ENCODE measurements at regions not wholly inside any gene's neighbourhood (a gene's known extent, or its start where the extent isn't known, plus 50 kb on each side); places are given as distances from the start of the nearest gene placed in this dataset.

- POLR2A ChIA-PET: no interaction called here
- no peak for DNase-seq
- Histone ChIP-seq H3K27me3 (replicated peaks in 2 of 5; ENCODE audit: control insufficient read depth in 4 of 5, insufficient read depth in 5 of 5, low read length in 4 of 5) (no peaks in the 10 kb centered on the region), H3K4me3 (ENCODE audit: control insufficient read depth in 1 of 7, extremely low read depth in 1 of 7, insufficient read depth in 4 of 7, low read depth in 2 of 7, low read length in 6 of 7) (no peak overlapping the region), H3K27ac (ENCODE audit: insufficient read depth in 1 of 2, low read depth in 1 of 2, low read length in 2 of 2, poor library complexity in 1 of 2, severe bottlenecking in 2 of 2) (no peak overlapping the region), H3K36me3 (ENCODE audit: control insufficient read depth in 4 of 4, insufficient read depth in 4 of 4, low read length in 3 of 4) (no peaks in the 10 kb centered on the region), H3K4me1 (ENCODE audit: control extremely low read depth in 1 of 4, control insufficient read depth in 4 of 4, insufficient read depth in 4 of 4, low read length in 3 of 4) (no peaks in the 10 kb centered on the region), H3K9me3 (ENCODE audit: control extremely low read depth in 1 of 5, control insufficient read depth in 4 of 5, insufficient read depth in 2 of 5, low read depth in 1 of 5, low read length in 4 of 5) (no peaks in the 10 kb centered on the region)
- CTCF ChIA-PET: no interaction called here
- 85% methylated on average over 2 of the region's 2 CpGs for WGBS (ENCODE audit: insufficient coverage)
These were observed 724.0 kb upstream of the FZD8 start for GRCh38 chr10:36366065-36366464.

GRCh38 chr10:36362257-36362656 lies 720.2 kb upstream of the FZD8 start:
- Histone ChIP-seq H3K36me3 (ENCODE audit: control insufficient read depth in 4 of 4, insufficient read depth in 4 of 4, low read length in 3 of 4) (no peaks in the 10 kb centered on the region), H3K27me3 (replicated peaks in 2 of 5; ENCODE audit: control insufficient read depth in 4 of 5, insufficient read depth in 5 of 5, low read length in 4 of 5) (no peaks in the 10 kb centered on the region), H3K4me1 (ENCODE audit: control extremely low read depth in 1 of 4, control insufficient read depth in 4 of 4, insufficient read depth in 4 of 4, low read length in 3 of 4) (no peaks in the 10 kb centered on the region), H3K27ac (ENCODE audit: insufficient read depth in 1 of 2, low read depth in 1 of 2, low read length in 2 of 2, poor library complexity in 1 of 2, severe bottlenecking in 2 of 2) (no peak overlapping the region), H3K4me3 (ENCODE audit: control insufficient read depth in 1 of 7, extremely low read depth in 1 of 7, insufficient read depth in 4 of 7, low read depth in 2 of 7, low read length in 6 of 7) (no peak overlapping the region), H3K9me3 (ENCODE audit: control extremely low read depth in 1 of 5, control insufficient read depth in 4 of 5, insufficient read depth in 2 of 5, low read depth in 1 of 5, low read length in 4 of 5) (no peaks in the 10 kb centered on the region)
- ChIA-PET CTCF (no interaction called here), POLR2A (no interaction called here)
- 88% methylated on average over 1 of the region's 2 CpGs for WGBS (ENCODE audit: insufficient coverage)
- no peak for DNase-seq

DNA sequence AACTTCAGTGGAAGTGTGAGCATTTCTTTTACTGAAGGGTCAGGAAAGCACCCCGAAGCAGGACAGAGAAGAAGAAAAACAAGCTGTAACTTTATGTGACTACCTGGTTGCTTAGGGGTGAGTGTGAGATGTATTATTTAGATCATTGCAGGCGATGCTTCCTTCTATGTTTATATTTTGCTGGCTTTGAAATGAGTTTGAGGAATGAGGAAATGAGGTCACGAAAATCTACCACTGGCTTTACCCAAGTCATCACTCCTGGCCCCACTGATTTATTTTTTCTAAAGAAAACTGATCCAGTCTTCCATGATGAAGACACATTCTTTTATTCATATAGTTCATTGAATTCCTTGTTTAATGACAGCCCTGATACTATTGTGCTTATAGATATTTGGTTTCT lies 716.6 kb upstream of the FZD8 start:
- Histone ChIP-seq H3K9me3 (ENCODE audit: control extremely low read depth in 1 of 5, control insufficient read depth in 4 of 5, insufficient read depth in 2 of 5, low read depth in 1 of 5, low read length in 4 of 5) (no peaks in the 10 kb centered on the region), H3K27me3 (replicated peaks in 2 of 5; ENCODE audit: control insufficient read depth in 4 of 5, insufficient read depth in 5 of 5, low read length in 4 of 5) (no peaks in the 10 kb centered on the region), H3K36me3 (ENCODE audit: control insufficient read depth in 4 of 4, insufficient read depth in 4 of 4, low read length in 3 of 4) (no peaks in the 10 kb centered on the region), H3K27ac (ENCODE audit: insufficient read depth in 1 of 2, low read depth in 1 of 2, low read length in 2 of 2, poor library complexity in 1 of 2, severe bottlenecking in 2 of 2) (no peak overlapping the region), H3K4me1 (ENCODE audit: control extremely low read depth in 1 of 4, control insufficient read depth in 4 of 4, insufficient read depth in 4 of 4, low read length in 3 of 4) (no peaks in the 10 kb centered on the region), H3K4me3 (ENCODE audit: control insufficient read depth in 1 of 7, extremely low read depth in 1 of 7, insufficient read depth in 4 of 7, low read depth in 2 of 7, low read length in 6 of 7) (no peak overlapping the region)
- DNase-seq: no peak
- ChIA-PET CTCF (no interaction called here), POLR2A (no interaction called here)
- 17% methylated on average over 1 of the region's 3 CpGs for WGBS (ENCODE audit: insufficient coverage)

DNA sequence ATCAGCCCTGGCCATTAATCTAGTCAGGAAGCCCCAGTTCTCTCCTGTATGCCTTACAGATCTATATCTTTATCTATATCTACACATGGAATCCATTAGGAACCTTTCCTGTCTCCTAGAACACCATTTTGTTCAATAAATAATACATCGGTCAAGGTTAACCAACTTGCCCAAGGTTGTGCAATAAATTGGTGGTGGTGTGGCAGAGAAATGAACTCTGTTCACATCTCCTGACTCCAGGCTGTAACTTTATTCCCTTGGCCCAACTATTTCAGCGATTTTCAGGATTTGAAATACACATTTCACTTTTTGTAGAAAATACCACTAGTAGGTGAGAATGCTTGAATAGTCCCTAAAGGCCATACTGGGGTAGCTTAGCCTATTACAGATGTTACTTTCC lies 712.5 kb upstream of the FZD8 start:
- H3K4me1 ChIP-seq (ENCODE audit: control extremely low read depth in 1 of 4, control insufficient read depth in 4 of 4, insufficient read depth in 4 of 4, low read length in 3 of 4): no peaks in the 10 kb centered on the region
- no peak overlapping the region for H3K27ac ChIP-seq (ENCODE audit: insufficient read depth in 1 of 2, low read depth in 1 of 2, low read length in 2 of 2, poor library complexity in 1 of 2, severe bottlenecking in 2 of 2)
- DNase-seq: no peak
- no peaks in the 10 kb centered on the region for H3K36me3 ChIP-seq (ENCODE audit: control insufficient read depth in 4 of 4, insufficient read depth in 4 of 4, low read length in 3 of 4)
- no peak overlapping the region for H3K4me3 ChIP-seq (ENCODE audit: control insufficient read depth in 1 of 7, extremely low read depth in 1 of 7, insufficient read depth in 4 of 7, low read depth in 2 of 7, low read length in 6 of 7)
- no CpG with 5 or more reads among the region's 2 CpGs for WGBS (ENCODE audit: insufficient coverage)
- no peaks in the 10 kb centered on the region for H3K9me3 ChIP-seq (ENCODE audit: control extremely low read depth in 1 of 5, control insufficient read depth in 4 of 5, insufficient read depth in 2 of 5, low read depth in 1 of 5, low read length in 4 of 5)
- H3K27me3 ChIP-seq (replicated peaks in 2 of 5; ENCODE audit: control insufficient read depth in 4 of 5, insufficient read depth in 5 of 5, low read length in 4 of 5): no peaks in the 10 kb centered on the region
- ChIA-PET CTCF (no interaction called here), POLR2A (interaction anchor here (0.7 kb wide), 1 partner anchor 112 kb away, joined by 4 read pairs; no protein-coding TSS in a partner anchor)

DNA sequence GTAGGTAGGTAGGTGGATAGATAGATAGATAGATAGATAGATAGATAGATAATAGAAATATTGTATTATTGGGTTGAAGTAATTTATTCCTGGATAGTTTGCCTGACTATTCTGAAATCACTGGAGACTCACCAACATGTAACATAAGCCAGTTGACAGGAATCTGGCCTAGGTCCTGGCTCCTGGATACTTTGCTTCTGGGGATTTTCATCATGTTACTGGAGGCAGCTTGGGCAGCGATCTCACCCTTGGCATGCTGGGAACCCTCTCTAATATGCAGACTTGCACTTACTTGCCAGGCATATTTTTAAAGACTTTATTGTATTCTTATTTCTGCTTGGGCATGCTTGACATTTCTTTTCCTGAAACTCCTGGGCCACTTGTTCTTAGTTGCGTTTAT lies 709.1 kb upstream of the FZD8 start:
- ChIA-PET POLR2A (no interaction called here), CTCF (no interaction called here)
- H3K4me3 ChIP-seq (ENCODE audit: control insufficient read depth in 1 of 7, extremely low read depth in 1 of 7, insufficient read depth in 4 of 7, low read depth in 2 of 7, low read length in 6 of 7): no peak overlapping the region
- no peaks in the 10 kb centered on the region for H3K9me3 ChIP-seq (ENCODE audit: control extremely low read depth in 1 of 5, control insufficient read depth in 4 of 5, insufficient read depth in 2 of 5, low read depth in 1 of 5, low read length in 4 of 5)
- WGBS (ENCODE audit: insufficient coverage): 100% methylated on average over 1 of the region's 2 CpGs
- H3K4me1 ChIP-seq (ENCODE audit: control extremely low read depth in 1 of 4, control insufficient read depth in 4 of 4, insufficient read depth in 4 of 4, low read length in 3 of 4): no peaks in the 10 kb centered on the region
- no peak for DNase-seq
- H3K36me3 ChIP-seq (ENCODE audit: control insufficient read depth in 4 of 4, insufficient read depth in 4 of 4, low read length in 3 of 4): no peaks in the 10 kb centered on the region
- H3K27me3 ChIP-seq (replicated peaks in 2 of 5; ENCODE audit: control insufficient read depth in 4 of 5, insufficient read depth in 5 of 5, low read length in 4 of 5): no peaks in the 10 kb centered on the region
- H3K27ac ChIP-seq (ENCODE audit: insufficient read depth in 1 of 2, low read depth in 1 of 2, low read length in 2 of 2, poor library complexity in 1 of 2, severe bottlenecking in 2 of 2): no peak overlapping the region

DNA sequence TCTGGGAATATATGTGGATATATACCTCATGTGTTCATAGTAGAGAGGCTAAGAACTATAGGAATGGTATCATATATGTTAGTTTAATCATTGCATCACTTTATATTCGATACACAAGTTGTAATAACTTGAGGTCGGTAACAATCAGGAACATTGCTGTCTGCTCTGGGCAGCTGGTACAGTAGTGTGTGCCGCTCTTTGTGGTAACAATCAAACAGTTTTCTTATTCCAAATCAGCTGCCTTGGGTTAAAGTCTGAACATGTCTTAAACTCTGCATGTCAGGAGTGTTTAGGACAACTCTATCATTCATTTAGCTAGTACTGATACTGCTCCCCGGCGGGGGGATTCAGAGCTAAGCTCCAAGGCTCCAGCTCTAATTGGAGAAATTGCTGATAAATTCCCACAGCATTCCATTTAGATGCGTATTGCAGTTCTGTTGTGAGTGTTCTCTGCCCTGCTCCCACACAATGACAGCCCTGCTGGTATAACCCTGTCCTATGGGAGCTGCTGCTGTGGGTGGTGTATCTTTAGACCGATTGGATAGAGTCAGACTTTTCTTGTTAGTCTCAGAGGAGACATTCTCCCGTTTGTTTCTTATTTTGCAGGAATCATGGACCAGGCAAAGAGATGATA lies 707.5 kb upstream of the FZD8 start:
- POLR2A ChIA-PET: no interaction called here
- Histone ChIP-seq H3K27me3 (replicated peaks in 2 of 5; ENCODE audit: control insufficient read depth in 4 of 5, insufficient read depth in 5 of 5, low read length in 4 of 5) (no peaks in the 10 kb centered on the region), H3K4me1 (ENCODE audit: control extremely low read depth in 1 of 4, control insufficient read depth in 4 of 4, insufficient read depth in 4 of 4, low read length in 3 of 4) (no peaks in the 10 kb centered on the region), H3K36me3 (ENCODE audit: control insufficient read depth in 4 of 4, insufficient read depth in 4 of 4, low read length in 3 of 4) (no peaks in the 10 kb centered on the region), H3K9me3 (ENCODE audit: control extremely low read depth in 1 of 5, control insufficient read depth in 4 of 5, insufficient read depth in 2 of 5, low read depth in 1 of 5, low read length in 4 of 5) (no peaks in the 10 kb centered on the region), H3K4me3 (ENCODE audit: control insufficient read depth in 1 of 7, extremely low read depth in 1 of 7, insufficient read depth in 4 of 7, low read depth in 2 of 7, low read length in 6 of 7) (no peak overlapping the region), H3K27ac (ENCODE audit: insufficient read depth in 1 of 2, low read depth in 1 of 2, low read length in 2 of 2, poor library complexity in 1 of 2, severe bottlenecking in 2 of 2) (no peak overlapping the region)
- DNase-seq: no peak
- CTCF ChIA-PET: no interaction called here
- 96% methylated on average over 8 of the region's 8 CpGs for WGBS (ENCODE audit: insufficient coverage)

GRCh38 chr10:36345807-36346206 lies 703.7 kb upstream of the FZD8 start:
- H3K27ac ChIP-seq (ENCODE audit: insufficient read depth in 1 of 2, low read depth in 1 of 2, low read length in 2 of 2, poor library complexity in 1 of 2, severe bottlenecking in 2 of 2): no peak overlapping the region
- H3K36me3 ChIP-seq (ENCODE audit: control insufficient read depth in 4 of 4, insufficient read depth in 4 of 4, low read length in 3 of 4): no peaks in the 10 kb centered on the region
- ChIA-PET POLR2A (interaction anchor here (0.6 kb wide), 1 partner anchor 10 kb away, joined by 4 read pairs; no protein-coding TSS in a partner anchor), CTCF (no interaction called here)
- no peaks in the 10 kb centered on the region for H3K9me3 ChIP-seq (ENCODE audit: control extremely low read depth in 1 of 5, control insufficient read depth in 4 of 5, insufficient read depth in 2 of 5, low read depth in 1 of 5, low read length in 4 of 5)
- no peak for DNase-seq
- H3K4me3 ChIP-seq (ENCODE audit: control insufficient read depth in 1 of 7, extremely low read depth in 1 of 7, insufficient read depth in 4 of 7, low read depth in 2 of 7, low read length in 6 of 7): no peak overlapping the region
- H3K27me3 ChIP-seq (replicated peaks in 2 of 5; ENCODE audit: control insufficient read depth in 4 of 5, insufficient read depth in 5 of 5, low read length in 4 of 5): no peaks in the 10 kb centered on the region
- H3K4me1 ChIP-seq (ENCODE audit: control extremely low read depth in 1 of 4, control insufficient read depth in 4 of 4, insufficient read depth in 4 of 4, low read length in 3 of 4): no peaks in the 10 kb centered on the region
